AG04450 (cell line): ENCODE measurements at regions not wholly inside any gene's neighbourhood (a gene's known extent, or its start where the extent isn't known, plus 50 kb on each side); places are given as distances from the start of the nearest gene placed in this dataset.

Source experiments
- CTCF ChIA-PET: fragments of 300-600, 350-600 bp; formaldehyde crosslinking; extraction: SDS; loops from one replicate; lab custom pipeline; 2022; ENCODE audit warnings: antibody characterized with exemption, inconsistent platforms; lab: Charles Lee
- POLR2A ChIA-PET: fragments of 350-600 bp; formaldehyde crosslinking; extraction: SDS; loops from one replicate; lab custom pipeline; 2021; ENCODE audit warnings: antibody characterized with exemption, inconsistent platforms; lab: Yijun Ruan, JAX
- DNase-seq: peaks from one replicate; pipeline ENCODE4 v3.0.0-alpha.2; 2011; ENCODE audit warnings: low read depth, low spot score
- H3K27ac ChIP-seq: one replicate; pipeline ENCODE4 v1.5.1; 2012; ENCODE audit warnings: low read depth, low read length, control low read depth
- H3K27me3 ChIP-seq: one replicate; pipeline ENCODE4 v1.6.0; 2012; ENCODE audit warnings: low read length; ENCODE audit not compliant: control insufficient read depth, insufficient read depth
- H3K4me3 ChIP-seq: 2 replicates; pipeline ENCODE4 v1.5.1; 2011; ENCODE audit warnings: mild to moderate bottlenecking, low read depth, low read length, control low read depth
- H3K9me3 ChIP-seq: 2 replicates; pipeline ENCODE4 v1.5.1; 2012; ENCODE audit warnings: low read length; ENCODE audit not compliant: control insufficient read depth, insufficient read depth
- TF ChIP-seq, protein P1 (sequence below): IDR thresholded peaks from 2 replicates; pipeline ENCODE4 v1.5.1; 2011; ENCODE audit warnings: low read depth, low read length, control low read depth, inconsistent platforms

DNA sequence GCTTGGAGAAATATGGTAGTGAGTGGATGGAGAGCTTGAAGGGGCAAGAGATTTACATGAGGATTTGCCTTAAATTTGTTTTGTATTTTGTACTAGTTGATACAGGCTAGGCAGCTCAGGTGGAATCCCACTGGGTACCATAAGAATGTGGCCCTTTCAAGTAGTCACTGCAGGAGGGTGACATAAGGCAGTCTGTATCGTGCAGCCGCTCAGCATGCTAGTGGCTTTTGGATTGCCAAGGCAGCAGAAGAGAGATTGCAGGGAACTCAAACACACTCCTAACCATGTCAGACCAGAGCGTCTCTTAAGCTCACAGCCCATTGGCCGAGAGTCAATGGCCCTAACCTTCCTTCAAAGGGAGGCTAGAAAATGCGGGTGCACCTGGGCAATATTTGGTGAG lies 420.0 kb downstream of the ADGRL2 start:
- ChIA-PET CTCF (no interaction called here), POLR2A (no interaction called here)
- TF ChIP-seq, protein P1, sequence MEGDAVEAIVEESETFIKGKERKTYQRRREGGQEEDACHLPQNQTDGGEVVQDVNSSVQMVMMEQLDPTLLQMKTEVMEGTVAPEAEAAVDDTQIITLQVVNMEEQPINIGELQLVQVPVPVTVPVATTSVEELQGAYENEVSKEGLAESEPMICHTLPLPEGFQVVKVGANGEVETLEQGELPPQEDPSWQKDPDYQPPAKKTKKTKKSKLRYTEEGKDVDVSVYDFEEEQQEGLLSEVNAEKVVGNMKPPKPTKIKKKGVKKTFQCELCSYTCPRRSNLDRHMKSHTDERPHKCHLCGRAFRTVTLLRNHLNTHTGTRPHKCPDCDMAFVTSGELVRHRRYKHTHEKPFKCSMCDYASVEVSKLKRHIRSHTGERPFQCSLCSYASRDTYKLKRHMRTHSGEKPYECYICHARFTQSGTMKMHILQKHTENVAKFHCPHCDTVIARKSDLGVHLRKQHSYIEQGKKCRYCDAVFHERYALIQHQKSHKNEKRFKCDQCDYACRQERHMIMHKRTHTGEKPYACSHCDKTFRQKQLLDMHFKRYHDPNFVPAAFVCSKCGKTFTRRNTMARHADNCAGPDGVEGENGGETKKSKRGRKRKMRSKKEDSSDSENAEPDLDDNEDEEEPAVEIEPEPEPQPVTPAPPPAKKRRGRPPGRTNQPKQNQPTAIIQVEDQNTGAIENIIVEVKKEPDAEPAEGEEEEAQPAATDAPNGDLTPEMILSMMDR = no peak
- DNase-seq = no peak
- H3K27ac ChIP-seq = no peak overlapping the region
- H3K9me3 ChIP-seq = no peaks in the 10 kb centered on the region
- no peaks in the 10 kb centered on the region for H3K27me3 ChIP-seq
- no peak overlapping the region for H3K4me3 ChIP-seq

DNA sequence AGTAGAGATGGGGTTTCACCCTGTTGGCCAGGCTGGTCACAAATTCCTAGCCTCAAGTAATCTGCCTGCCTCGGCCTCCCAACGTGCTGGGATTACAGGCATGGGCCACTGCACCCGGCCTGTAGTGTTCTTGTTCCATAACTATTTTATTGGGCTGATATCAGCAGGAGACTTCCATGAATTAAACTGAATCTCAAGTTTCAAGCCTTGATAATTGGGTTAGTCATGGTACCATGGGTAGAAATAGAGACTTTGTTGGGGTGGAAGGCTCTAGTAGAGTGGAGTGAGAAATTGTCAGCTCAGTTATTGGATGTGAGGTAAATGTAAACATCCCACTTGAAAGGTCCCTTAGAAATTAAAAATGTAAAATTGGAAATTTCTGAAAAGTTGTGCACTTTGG lies 419.1 kb downstream of the ADGRL2 start:
- no peak overlapping the region for H3K27ac ChIP-seq
- no peaks in the 10 kb centered on the region for H3K9me3 ChIP-seq
- no peak overlapping the region for H3K4me3 ChIP-seq
- POLR2A ChIA-PET = no interaction called here
- TF ChIP-seq, protein P1 = no peak
- no peak for DNase-seq
- CTCF ChIA-PET = no interaction called here
- H3K27me3 ChIP-seq = no peaks in the 10 kb centered on the region

DNA sequence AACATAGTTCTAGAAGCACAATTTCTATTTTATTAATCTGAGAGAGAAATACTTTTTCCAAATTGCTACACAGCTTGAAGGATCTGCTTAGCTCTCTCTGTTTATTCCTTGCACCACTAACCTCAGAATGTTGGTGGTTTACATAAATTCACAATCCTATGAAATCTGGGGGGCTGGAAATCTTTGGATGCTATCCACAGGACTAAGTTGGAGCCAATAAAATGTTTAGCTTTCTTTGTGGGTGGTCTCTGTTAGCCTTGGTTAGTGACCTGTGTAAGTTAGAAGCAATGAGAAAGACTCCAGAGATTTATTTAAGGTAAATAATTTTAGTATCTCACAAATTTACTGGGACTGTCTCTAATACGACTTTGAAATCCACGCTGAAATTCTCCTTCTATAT lies 418.1 kb downstream of the ADGRL2 start:
- no peaks in the 10 kb centered on the region for H3K27me3 ChIP-seq
- POLR2A ChIA-PET = no interaction called here
- CTCF ChIA-PET = no interaction called here
- TF ChIP-seq, protein P1 = no peak
- no peak overlapping the region for H3K27ac ChIP-seq
- no peak overlapping the region for H3K4me3 ChIP-seq
- no peaks in the 10 kb centered on the region for H3K9me3 ChIP-seq
- no peak for DNase-seq

GRCh38 chr1:82215853-82216175 lies 415.1 kb downstream of the ADGRL2 start:
- no peaks in the 10 kb centered on the region for H3K9me3 ChIP-seq
- ChIA-PET CTCF (no interaction called here), POLR2A (no interaction called here)
- no peak overlapping the region for H3K4me3 ChIP-seq
- H3K27me3 ChIP-seq = no peaks in the 10 kb centered on the region
- no peak overlapping the region for H3K27ac ChIP-seq
- no peak for DNase-seq
- TF ChIP-seq, protein P1 = no peak

DNA sequence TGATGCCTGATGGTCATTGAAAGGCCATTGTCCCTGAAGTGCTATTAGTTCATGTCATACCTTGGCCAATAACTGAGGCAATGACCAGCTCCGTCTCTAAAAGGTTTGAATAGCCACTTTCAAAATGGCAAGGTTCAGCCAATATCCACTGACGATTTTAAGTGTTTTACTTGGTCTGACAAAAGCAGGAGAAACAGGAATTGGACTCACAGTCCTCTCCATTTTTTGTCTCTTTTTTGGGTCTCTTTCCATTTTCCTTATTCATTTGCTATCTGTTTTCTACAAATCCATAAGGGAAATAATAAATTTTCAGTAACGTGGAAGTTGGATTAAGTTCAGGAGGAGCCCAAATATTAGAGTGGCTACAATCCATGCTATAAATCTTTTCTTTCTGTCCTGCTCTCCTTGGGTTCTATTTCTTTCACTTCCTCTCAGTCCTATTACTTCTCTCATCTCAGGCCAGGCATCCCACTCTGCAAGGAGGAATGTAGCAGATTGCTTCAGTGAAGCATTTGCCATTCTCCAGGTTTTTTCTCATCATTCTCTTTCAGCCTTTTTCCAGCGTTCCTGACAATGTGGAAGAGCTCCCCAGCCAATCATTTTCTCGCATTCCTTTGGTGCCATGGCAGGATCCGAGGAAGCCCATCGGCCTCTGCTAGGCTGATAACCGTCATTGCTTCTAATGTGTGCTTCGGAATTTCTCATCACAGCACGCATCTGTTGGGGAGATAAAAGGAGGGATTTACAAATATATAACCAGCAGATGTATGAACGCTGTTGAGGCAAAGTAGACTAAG lies 414.5 kb downstream of the ADGRL2 start:
- H3K4me3 ChIP-seq = no peak overlapping the region
- H3K27me3 ChIP-seq = no peaks in the 10 kb centered on the region
- no peaks in the 10 kb centered on the region for H3K9me3 ChIP-seq
- no peak overlapping the region for H3K27ac ChIP-seq
- CTCF ChIA-PET = no interaction called here
- POLR2A ChIA-PET = no interaction called here
- TF ChIP-seq, protein P1 = no peak
- no peak for DNase-seq
